Adrenal gland (tissue), 5 donors: ENCODE measurements at regions not wholly inside any gene's neighbourhood (a gene's known extent, or its start where the extent isn't known, plus 50 kb on each side); places are given as distances from the start of the nearest gene placed in this dataset.

Experiments
- POLR2A ChIP-seq, 2 donors: fragments of 450-650 bp; IDR thresholded peaks; one replicate each; pipeline ENCODE4 v1.6.1; 2017; ENCODE audit warnings: antibody characterized with exemption in 2 of 2, mild to moderate bottlenecking in 2 of 2, moderate library complexity in 1 of 2
- TF ChIP-seq, protein P1 (sequence below), 6 experiments: fragments of 450-650 bp in 4 of 6; fragments of 200-600 bp in 2 of 6; sonication (generic) in 1 of 6; IDR thresholded peaks; 1 replicate in 5 of 6; 2 replicates in 1 of 6; pipeline versions ENCODE4 v1.5.1 to v1.8.0; 2016 to 2021; ENCODE audit warnings: antibody characterized with exemption in 6 of 6, mild to moderate bottlenecking in 2 of 6, moderate library complexity in 1 of 6
- donor health status: DM: no; HTN: no; CAD: no.

DNA sequence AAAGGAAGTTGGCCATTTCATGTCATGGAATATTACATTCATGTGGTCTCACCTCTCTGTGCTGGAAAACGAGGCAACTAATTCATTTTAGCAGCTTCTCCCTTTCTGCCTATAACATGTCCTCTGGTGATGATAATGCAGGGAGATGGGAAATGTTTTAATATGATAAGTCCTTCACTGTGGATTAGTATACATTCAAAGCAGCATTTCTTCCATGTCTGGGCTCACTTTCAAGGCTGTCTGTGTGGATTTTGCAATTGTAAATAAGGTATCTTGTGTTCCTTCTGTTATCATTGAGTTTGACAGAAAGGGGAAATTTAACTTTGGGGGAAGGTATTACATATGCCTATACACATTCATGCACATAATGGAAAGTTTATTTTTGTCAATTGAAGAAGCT is 374.7 kb upstream of the DAB1 start:
- TF ChIP-seq, protein P1, sequence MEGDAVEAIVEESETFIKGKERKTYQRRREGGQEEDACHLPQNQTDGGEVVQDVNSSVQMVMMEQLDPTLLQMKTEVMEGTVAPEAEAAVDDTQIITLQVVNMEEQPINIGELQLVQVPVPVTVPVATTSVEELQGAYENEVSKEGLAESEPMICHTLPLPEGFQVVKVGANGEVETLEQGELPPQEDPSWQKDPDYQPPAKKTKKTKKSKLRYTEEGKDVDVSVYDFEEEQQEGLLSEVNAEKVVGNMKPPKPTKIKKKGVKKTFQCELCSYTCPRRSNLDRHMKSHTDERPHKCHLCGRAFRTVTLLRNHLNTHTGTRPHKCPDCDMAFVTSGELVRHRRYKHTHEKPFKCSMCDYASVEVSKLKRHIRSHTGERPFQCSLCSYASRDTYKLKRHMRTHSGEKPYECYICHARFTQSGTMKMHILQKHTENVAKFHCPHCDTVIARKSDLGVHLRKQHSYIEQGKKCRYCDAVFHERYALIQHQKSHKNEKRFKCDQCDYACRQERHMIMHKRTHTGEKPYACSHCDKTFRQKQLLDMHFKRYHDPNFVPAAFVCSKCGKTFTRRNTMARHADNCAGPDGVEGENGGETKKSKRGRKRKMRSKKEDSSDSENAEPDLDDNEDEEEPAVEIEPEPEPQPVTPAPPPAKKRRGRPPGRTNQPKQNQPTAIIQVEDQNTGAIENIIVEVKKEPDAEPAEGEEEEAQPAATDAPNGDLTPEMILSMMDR (IDR thresholded peaks at IDR 0.05) = no peak
- TF ChIP-seq POLR2A (IDR thresholded peaks at IDR 0.05) = no peak
